B cell (primary cell): ENCODE measurements at regions not wholly inside any gene's neighbourhood (a gene's known extent, or its start where the extent isn't known, plus 50 kb on each side); places are given as distances from the start of the nearest gene placed in this dataset.

ENCODE experiments used
- ATAC-seq: fragments of 200-7000 bp; cut with Tn5 transposase; one replicate; pipeline ENCODE4 v1.10.0; 2021; ENCODE audit warnings: low read depth, mild to moderate bottlenecking, moderate number of reproducible peaks, moderate library complexity
- CTCF ChIA-PET: fragments of 350-600 bp; sonication (Branson Sonifier 250); formaldehyde crosslinking; loops from one replicate; lab custom pipeline; 2021; ENCODE audit warnings: antibody characterized with exemption, inconsistent platforms; lab: Charles Lee
- POLR2A ChIA-PET: fragments of 350-600 bp; sonication (Branson Sonifier 250); formaldehyde crosslinking; loops from one replicate; lab custom pipeline; 2021; ENCODE audit warnings: antibody characterized with exemption; lab: Charles Lee
- DNase-seq: peaks from one replicate; pipeline ENCODE4 v3.0.0; 2013
- H2AFZ ChIP-seq: 2 replicates; pipeline ENCODE4 v1.6.1; 2012; ENCODE audit warnings: mild to moderate bottlenecking, low read depth, low read length; ENCODE audit not compliant: insufficient read depth, poor library complexity, severe bottlenecking
- H3K27ac ChIP-seq, 2 donors: 1 replicate in 1 of 2; 2 replicates in 1 of 2; pipeline ENCODE4 v1.5.1; 2012 to 2013; ENCODE audit warnings: low read length in 2 of 2, mild to moderate bottlenecking in 2 of 2, moderate library complexity in 1 of 2
- H3K27me3 ChIP-seq, 4 experiments: fragments of 200-600 bp in 1 of 4; sonication (generic) in 1 of 4; replicated peaks in 1 of 4; 1 replicate in 2 of 4; 2 replicates in 2 of 4; pipeline versions ENCODE4 v1.6.1 to v1.7.0; 2013 to 2016; ENCODE audit warnings: low read length in 3 of 4, mild to moderate bottlenecking in 2 of 4, mixed read lengths in 1 of 4, moderate library complexity in 1 of 4; ENCODE audit not compliant: insufficient read depth in 4 of 4, control insufficient read depth in 3 of 4; ENCODE audit errors: control extremely low read depth in 1 of 4
- H3K36me3 ChIP-seq, 2 experiments: replicated peaks in 1 of 2; 1 replicate in 1 of 2; 2 replicates in 1 of 2; pipeline versions ENCODE4 v1.6.1 to v1.7.1; 2013; ENCODE audit warnings: low read length in 1 of 2; ENCODE audit not compliant: insufficient read depth in 2 of 2, control insufficient read depth in 1 of 2; ENCODE audit errors: control extremely low read depth in 1 of 2, extremely low read depth in 1 of 2
- H3K4me1 ChIP-seq, 2 donors: fragments of 200-600 bp in 1 of 2; sonication (generic) in 1 of 2; 1 replicate in 1 of 2; 2 replicates in 1 of 2; pipeline versions ENCODE4 v1.5.1 to v1.6.1; 2013 to 2017; ENCODE audit warnings: low read length in 2 of 2; ENCODE audit not compliant: control insufficient read depth in 2 of 2, insufficient read depth in 2 of 2
- H3K4me2 ChIP-seq: replicated peaks from 2 replicates; pipeline ENCODE3; 2012; ENCODE audit warnings: mild to moderate bottlenecking, low read depth, low read length; ENCODE audit not compliant: poor library complexity, severe bottlenecking
- H3K4me3 ChIP-seq, 5 experiments: fragments of 200-600 bp in 1 of 5; sonication (generic) in 1 of 5; 1 replicate in 3 of 5; 2 replicates in 2 of 5; pipeline versions ENCODE4 v1.5.1 to v1.7.0; 2011 to 2016; ENCODE audit warnings: low read length in 4 of 5, mild to moderate bottlenecking in 4 of 5, low read depth in 2 of 5, control low read depth in 1 of 5, moderate library complexity in 1 of 5; ENCODE audit not compliant: insufficient read depth in 1 of 5; ENCODE audit errors: control extremely low read depth in 1 of 5, extremely low read depth in 1 of 5
- H3K79me2 ChIP-seq: fragments of 200-600 bp; sonication (generic); one replicate; pipeline ENCODE4 v1.6.0; 2016; ENCODE audit warnings: low read length; ENCODE audit not compliant: control insufficient read depth, insufficient read depth
- H3K9ac ChIP-seq: fragments of 200-600 bp; sonication (generic); 2 replicates; pipeline ENCODE4 v1.6.1; 2017; ENCODE audit warnings: mild to moderate bottlenecking, low read length, moderate library complexity
- H3K9me3 ChIP-seq, 3 donors: one replicate each; pipeline versions ENCODE4 v1.6.1 to v1.7.1; 2013; ENCODE audit warnings: low read length in 2 of 3; ENCODE audit not compliant: control insufficient read depth in 2 of 3, insufficient read depth in 1 of 3; ENCODE audit errors: control extremely low read depth in 1 of 3
- H4K20me1 ChIP-seq: 2 replicates; pipeline ENCODE4 v1.6.0; 2012; ENCODE audit warnings: mild to moderate bottlenecking, low read length; ENCODE audit not compliant: insufficient read depth, control insufficient read depth, poor library complexity, severe bottlenecking
- H3K27ac Mint-ChIP-seq: one replicate; pipeline ENCODE4 v1.8.0; 2021; ENCODE audit warnings: mixed read lengths
- H3K27me3 Mint-ChIP-seq: one replicate; pipeline ENCODE4 v1.8.0; 2021; ENCODE audit warnings: mixed read lengths
- H3K4me1 Mint-ChIP-seq: one replicate; pipeline ENCODE4 v1.8.0; 2021; ENCODE audit warnings: mixed read lengths
- H3K4me3 Mint-ChIP-seq: one replicate; pipeline ENCODE4 v1.8.0; 2021; ENCODE audit warnings: mixed read lengths
- H3K9me3 Mint-ChIP-seq: one replicate; pipeline ENCODE4 v1.8.0; 2022; ENCODE audit warnings: mixed read lengths; ENCODE audit not compliant: insufficient read depth
- CTCF ChIP-seq: fragments of 200-600 bp; IDR thresholded peaks from one replicate; pipeline ENCODE4 v1.8.0; 2022; ENCODE audit warnings: antibody characterized with exemption, mild to moderate bottlenecking
- EZH2 ChIP-seq: IDR thresholded peaks from 2 replicates; pipeline ENCODE4 v1.6.1; 2012; ENCODE audit warnings: borderline replicate concordance, low read depth, mild to moderate bottlenecking, moderate library complexity, low read length; ENCODE audit not compliant: insufficient read depth, poor library complexity, severe bottlenecking
- WGBS: methylation state at CpG from one replicate; pipeline ENCODE4 v1.1.5; 2013; ENCODE audit warnings: missing lambda C conversion rate; ENCODE audit not compliant: insufficient coverage; 5-methylcytosine and 5-hydroxymethylcytosine counted together
- intact Hi-C: fragments of 100-400 bp; cut with micrococcal nuclease; formaldehyde crosslinking; loops from one replicate; pipeline ENCODE4 v1.10.0; 2022

DNA sequence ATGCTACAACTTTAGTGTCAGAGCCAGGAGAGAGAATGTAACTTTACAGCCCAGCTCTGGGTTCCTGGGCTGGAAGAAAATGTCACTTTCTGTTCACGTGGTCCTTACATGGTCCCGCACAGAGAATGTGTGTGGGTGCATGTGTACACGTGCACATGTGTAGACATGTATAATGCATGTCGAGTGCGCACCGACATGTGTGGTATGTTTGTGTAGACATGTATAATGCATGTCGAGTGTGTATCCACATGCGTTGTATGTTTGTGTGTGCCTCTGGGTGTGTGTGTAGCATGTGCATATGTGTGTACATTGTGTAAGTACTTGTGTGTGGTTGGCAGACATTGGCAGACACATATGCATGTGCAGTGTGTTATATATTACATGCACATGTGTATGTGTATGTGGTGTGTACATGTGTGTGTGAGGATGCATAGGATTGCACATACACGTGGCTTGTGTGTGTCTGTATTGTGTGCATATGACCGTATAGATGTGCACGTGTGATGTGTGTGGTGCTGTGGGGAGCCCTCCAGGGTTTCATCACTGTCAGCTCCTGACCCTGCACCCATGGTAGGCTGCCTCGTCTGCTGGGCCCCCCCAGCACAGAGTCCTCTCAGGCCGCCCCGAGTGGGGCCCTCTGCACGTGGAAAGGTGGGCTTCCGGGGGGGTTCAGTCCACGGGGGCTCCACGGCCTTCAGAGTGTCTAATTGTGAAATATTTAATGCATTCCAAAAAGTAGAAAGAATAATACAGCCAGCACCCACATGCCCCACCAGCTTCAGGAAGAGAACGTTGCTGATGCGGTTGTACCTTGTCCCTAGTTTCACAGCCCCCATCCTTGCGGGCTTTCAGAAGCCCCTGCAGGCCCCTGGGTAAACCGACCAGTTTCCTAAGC is 214.2 kb upstream of the GSE1 start:
- Histone ChIP-seq H3K36me3 (no peaks in the 10 kb centered on the region), H3K27ac (no peak overlapping the region), H3K27me3 (peaks cover 0 to 3% (median 0%) of the 10 kb centered on the region in 4 experiments), H3K9me3 (peaks cover 0 to 5% (median 0%) of the 10 kb centered on the region in 3 donors), H3K79me2 (no peaks in the 10 kb centered on the region), H3K4me2 (no peak overlapping the region), H2AFZ (no peak overlapping the region), H3K4me3 (no peak overlapping the region), H3K9ac (no peak overlapping the region), H4K20me1 (no peaks in the 10 kb centered on the region), H3K4me1 (no peaks in the 10 kb centered on the region)
- intact Hi-C loops = loop anchor here (10.0 kb wide), 1 partner anchor 94 kb away; no protein-coding TSS in a partner anchor
- Mint-ChIP-seq H3K4me3 (no peak overlapping the region), H3K27me3 (peaks cover 18% of the 10 kb centered on the region), H3K9me3 (no peaks in the 10 kb centered on the region), H3K4me1 (no peaks in the 10 kb centered on the region), H3K27ac (no peak overlapping the region)
- CTCF ChIA-PET = interaction anchor here (0.8 to 1.3 kb wide), 2 partner anchors 22 to 124 kb away, joined by 3 to 5 read pairs; no protein-coding TSS in a partner anchor
- 92% methylated on average over 9 of the region's 22 CpGs for WGBS
- POLR2A ChIA-PET = no interaction called here
- DNase-seq (no peak), ATAC-seq (no peak)
- TF ChIP-seq CTCF (no peak), EZH2 (no peak)
